ENCODE measurements at regions not wholly inside any gene's neighbourhood (a gene's known extent, or its start where the extent isn't known, plus 50 kb on each side); places are given as distances from the start of the nearest gene placed in this dataset.

GRCh38 chr11:37774441-37774840, 1176.4 kb upstream of the RAG2 start:
- Histone ChIP-seq H3K27me3 (ENCODE audit: insufficient read depth, low read length) (no peaks in the 10 kb centered on the region), H3K4me3 (ENCODE audit: low read depth, low read length) (no peak overlapping the region), H2AFZ (ENCODE audit: low read length, unreplicated experiment) (no peak overlapping the region), H3K27ac (ENCODE audit: low read depth, low read length) (no peak overlapping the region), H3K4me1 (ENCODE audit: control insufficient read depth, insufficient read depth, low read length, unreplicated experiment) (no peaks in the 10 kb centered on the region), H3K79me2 (ENCODE audit: control insufficient read depth, insufficient read depth, low read length, unreplicated experiment) (no peaks in the 10 kb centered on the region), H3K36me3 (ENCODE audit: insufficient read depth, low read length) (no peaks in the 10 kb centered on the region)

- Histone ChIP-seq H3K27me3 (ENCODE audit: insufficient read depth, low read length) (no peaks in the 10 kb centered on the region), H3K4me1 (ENCODE audit: control insufficient read depth, insufficient read depth, low read length, unreplicated experiment) (no peaks in the 10 kb centered on the region), H3K36me3 (ENCODE audit: insufficient read depth, low read length) (no peaks in the 10 kb centered on the region), H3K27ac (ENCODE audit: low read depth, low read length) (no peak overlapping the region), H3K79me2 (ENCODE audit: control insufficient read depth, insufficient read depth, low read length, unreplicated experiment) (no peaks in the 10 kb centered on the region), H3K4me3 (ENCODE audit: low read depth, low read length) (no peak overlapping the region), H2AFZ (ENCODE audit: low read length, unreplicated experiment) (no peak overlapping the region)
Observed at GRCh38 chr11:37770145-37770544, 1172.1 kb upstream of the RAG2 start.

GRCh38 chr11:37762079-37762478, 1164.0 kb upstream of the RAG2 start:
- Histone ChIP-seq H2AFZ (ENCODE audit: low read length, unreplicated experiment) (no peak overlapping the region), H3K79me2 (ENCODE audit: control insufficient read depth, insufficient read depth, low read length, unreplicated experiment) (no peaks in the 10 kb centered on the region), H3K27me3 (ENCODE audit: insufficient read depth, low read length) (no peaks in the 10 kb centered on the region), H3K4me3 (ENCODE audit: low read depth, low read length) (no peak overlapping the region), H3K27ac (ENCODE audit: low read depth, low read length) (no peak overlapping the region), H3K4me1 (ENCODE audit: control insufficient read depth, insufficient read depth, low read length, unreplicated experiment) (no peaks in the 10 kb centered on the region), H3K36me3 (ENCODE audit: insufficient read depth, low read length) (no peaks in the 10 kb centered on the region)

GRCh38 chr11:37755521-37755920, 1157.5 kb upstream of the RAG2 start:
- no peaks in the 10 kb centered on the region for H3K27me3 ChIP-seq (ENCODE audit: insufficient read depth, low read length)
- no peaks in the 10 kb centered on the region for H3K4me1 ChIP-seq (ENCODE audit: control insufficient read depth, insufficient read depth, low read length, unreplicated experiment)
- no peak overlapping the region for H3K27ac ChIP-seq (ENCODE audit: low read depth, low read length)
- H3K4me3 ChIP-seq (ENCODE audit: low read depth, low read length), result no peak overlapping the region
- no peak overlapping the region for H2AFZ ChIP-seq (ENCODE audit: low read length, unreplicated experiment)
- no peaks in the 10 kb centered on the region for H3K36me3 ChIP-seq (ENCODE audit: insufficient read depth, low read length)
- no peaks in the 10 kb centered on the region for H3K79me2 ChIP-seq (ENCODE audit: control insufficient read depth, insufficient read depth, low read length, unreplicated experiment)

GRCh38 chr11:37748641-37749040, 1150.6 kb upstream of the RAG2 start:
- Histone ChIP-seq H3K4me1 (ENCODE audit: control insufficient read depth, insufficient read depth, low read length, unreplicated experiment) (peaks cover 5% of the 10 kb centered on the region), H3K36me3 (ENCODE audit: insufficient read depth, low read length) (no peaks in the 10 kb centered on the region), H3K27ac (ENCODE audit: low read depth, low read length) (no peak overlapping the region), H3K27me3 (ENCODE audit: insufficient read depth, low read length) (no peaks in the 10 kb centered on the region), H3K4me3 (ENCODE audit: low read depth, low read length) (no peak overlapping the region), H3K79me2 (ENCODE audit: control insufficient read depth, insufficient read depth, low read length, unreplicated experiment) (no peaks in the 10 kb centered on the region), H2AFZ (ENCODE audit: low read length, unreplicated experiment) (no peak overlapping the region)

GRCh38 chr11:37747121-37747520, 1149.1 kb upstream of the RAG2 start:
- Histone ChIP-seq H3K79me2 (ENCODE audit: control insufficient read depth, insufficient read depth, low read length, unreplicated experiment) (no peaks in the 10 kb centered on the region), H2AFZ (ENCODE audit: low read length, unreplicated experiment) (no peak overlapping the region), H3K4me3 (ENCODE audit: low read depth, low read length) (no peak overlapping the region), H3K27me3 (ENCODE audit: insufficient read depth, low read length) (no peaks in the 10 kb centered on the region), H3K4me1 (ENCODE audit: control insufficient read depth, insufficient read depth, low read length, unreplicated experiment) (peaks cover 5% of the 10 kb centered on the region), H3K36me3 (ENCODE audit: insufficient read depth, low read length) (no peaks in the 10 kb centered on the region), H3K27ac (ENCODE audit: low read depth, low read length) (no peak overlapping the region)

- no peak overlapping the region for H3K4me3 ChIP-seq (ENCODE audit: low read depth, low read length)
- H3K36me3 ChIP-seq (ENCODE audit: insufficient read depth, low read length), result no peaks in the 10 kb centered on the region
- no peaks in the 10 kb centered on the region for H3K79me2 ChIP-seq (ENCODE audit: control insufficient read depth, insufficient read depth, low read length, unreplicated experiment)
- H3K27ac ChIP-seq (ENCODE audit: low read depth, low read length), result no peak overlapping the region
- no peaks in the 10 kb centered on the region for H3K4me1 ChIP-seq (ENCODE audit: control insufficient read depth, insufficient read depth, low read length, unreplicated experiment)
- H3K27me3 ChIP-seq (ENCODE audit: insufficient read depth, low read length), result no peaks in the 10 kb centered on the region
- H2AFZ ChIP-seq (ENCODE audit: low read length, unreplicated experiment), result no peak overlapping the region
Observed at GRCh38 chr11:37727371-37727770, 1129.3 kb upstream of the RAG2 start.

- Histone ChIP-seq H3K79me2 (ENCODE audit: control insufficient read depth, insufficient read depth, low read length, unreplicated experiment) (no peaks in the 10 kb centered on the region), H3K4me1 (ENCODE audit: control insufficient read depth, insufficient read depth, low read length, unreplicated experiment) (no peaks in the 10 kb centered on the region), H3K4me3 (ENCODE audit: low read depth, low read length) (no peak overlapping the region), H3K36me3 (ENCODE audit: insufficient read depth, low read length) (no peaks in the 10 kb centered on the region), H2AFZ (ENCODE audit: low read length, unreplicated experiment) (no peak overlapping the region), H3K27ac (ENCODE audit: low read depth, low read length) (no peak overlapping the region), H3K27me3 (ENCODE audit: insufficient read depth, low read length) (no peaks in the 10 kb centered on the region)
Observed at GRCh38 chr11:37724315-37724714, 1126.3 kb upstream of the RAG2 start.

GRCh38 chr11:37721485-37721884, 1123.4 kb upstream of the RAG2 start:
- H3K36me3 ChIP-seq (ENCODE audit: insufficient read depth, low read length), result no peaks in the 10 kb centered on the region
- H3K27me3 ChIP-seq (ENCODE audit: insufficient read depth, low read length), result no peaks in the 10 kb centered on the region
- no peak overlapping the region for H2AFZ ChIP-seq (ENCODE audit: low read length, unreplicated experiment)
- H3K4me1 ChIP-seq (ENCODE audit: control insufficient read depth, insufficient read depth, low read length, unreplicated experiment), result no peaks in the 10 kb centered on the region
- H3K79me2 ChIP-seq (ENCODE audit: control insufficient read depth, insufficient read depth, low read length, unreplicated experiment), result no peaks in the 10 kb centered on the region
- H3K4me3 ChIP-seq (ENCODE audit: low read depth, low read length), result no peak overlapping the region
- H3K27ac ChIP-seq (ENCODE audit: low read depth, low read length), result no peak overlapping the region

GRCh38 chr11:37718431-37718999, 1120.5 kb upstream of the RAG2 start:
- H3K4me1 ChIP-seq (ENCODE audit: control insufficient read depth, insufficient read depth, low read length, unreplicated experiment), result no peaks in the 10 kb centered on the region

GRCh38 chr11:37712251-37712650, 1114.2 kb upstream of the RAG2 start:
- Histone ChIP-seq H3K4me1 (ENCODE audit: control insufficient read depth, insufficient read depth, low read length, unreplicated experiment) (no peaks in the 10 kb centered on the region), H3K27me3 (ENCODE audit: insufficient read depth, low read length) (no peaks in the 10 kb centered on the region), H3K4me3 (ENCODE audit: low read depth, low read length) (no peak overlapping the region), H3K27ac (ENCODE audit: low read depth, low read length) (no peak overlapping the region), H3K36me3 (ENCODE audit: insufficient read depth, low read length) (no peaks in the 10 kb centered on the region), H2AFZ (ENCODE audit: low read length, unreplicated experiment) (no peak overlapping the region), H3K79me2 (ENCODE audit: control insufficient read depth, insufficient read depth, low read length, unreplicated experiment) (no peaks in the 10 kb centered on the region)

More at GRCh38 chr11:37718431-37718999, 1120.5 kb upstream of the RAG2 start:
- Histone ChIP-seq H3K27ac (ENCODE audit: low read depth, low read length) (no peak overlapping the region), H2AFZ (ENCODE audit: low read length, unreplicated experiment) (no peak overlapping the region), H3K79me2 (ENCODE audit: control insufficient read depth, insufficient read depth, low read length, unreplicated experiment) (no peaks in the 10 kb centered on the region), H3K4me3 (ENCODE audit: low read depth, low read length) (no peak overlapping the region), H3K27me3 (ENCODE audit: insufficient read depth, low read length) (no peaks in the 10 kb centered on the region), H3K36me3 (ENCODE audit: insufficient read depth, low read length) (no peaks in the 10 kb centered on the region)
